ENCODE measurements at regions not wholly inside any gene's neighbourhood (a gene's known extent, or its start where the extent isn't known, plus 50 kb on each side); places are given as distances from the start of the nearest gene placed in this dataset.

- TF ChIP-seq CTCF (conservative IDR thresholded peaks at IDR 0.05; ENCODE audit: low read depth, low read length) (no peak), MAFK (IDR thresholded peaks at IDR 0.05; ENCODE audit: low read depth, low read length) (no peak), POLR2A (IDR thresholded peaks at IDR 0.05; ENCODE audit: low read depth, low read length) (no peak), RCOR1 (IDR thresholded peaks at IDR 0.05; ENCODE audit: insufficient replicate concordance, low read length) (no peak), RFX5 (IDR thresholded peaks at IDR 0.05; ENCODE audit: low read depth, low read length) (no peak), FOS (IDR thresholded peaks at IDR 0.05; ENCODE audit: low read depth, low read length) (no peak), MXI1 (IDR thresholded peaks at IDR 0.05; ENCODE audit: borderline replicate concordance, low read depth, low read length) (no peak), USF2 (IDR thresholded peaks at IDR 0.05; ENCODE audit: low read depth, low read length) (no peak), RAD21 (IDR thresholded peaks at IDR 0.05; ENCODE audit: low read length) (no peak)
Observed at GRCh38 chr15:61715082-61715481, 345.2 kb downstream of the VPS13C start.
